SKM-1 (cell line): ENCODE measurements at regions not wholly inside any gene's neighbourhood (a gene's known extent, or its start where the extent isn't known, plus 50 kb on each side); places are given as distances from the start of the nearest gene placed in this dataset.
"Not testable (repeated sequence)": the region's sequence is repeated elsewhere in the genome, so short reads cannot be mapped to it uniquely, and the experiment has no call there.

Experiments used
- DNase-seq: peaks from one replicate; lab custom pipeline; 2025; ENCODE audit not compliant: unreplicated experiment; lab: John Stamatoyannopoulos, UW

DNA sequence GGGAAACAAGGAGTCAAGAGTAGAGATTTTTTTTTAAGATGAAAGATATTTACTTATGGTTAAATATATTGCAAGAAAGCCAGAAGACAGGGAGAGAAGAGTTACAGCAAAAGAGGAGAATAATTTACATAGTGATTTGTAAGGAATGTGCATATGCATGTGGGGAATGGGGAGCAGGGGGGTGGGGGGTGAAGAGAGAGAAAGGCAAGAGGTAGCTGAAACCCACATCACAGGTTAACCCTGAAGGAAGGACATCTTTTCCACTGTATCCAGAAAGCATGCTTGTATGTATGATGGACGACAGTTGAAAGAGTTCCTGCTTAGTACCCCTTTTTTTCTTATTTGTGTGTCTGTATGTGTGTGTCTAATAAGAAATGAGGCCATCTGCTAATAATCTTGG is 371.9 kb downstream of the RAD51AP2 start:
- DNase-seq = no peak

DNA sequence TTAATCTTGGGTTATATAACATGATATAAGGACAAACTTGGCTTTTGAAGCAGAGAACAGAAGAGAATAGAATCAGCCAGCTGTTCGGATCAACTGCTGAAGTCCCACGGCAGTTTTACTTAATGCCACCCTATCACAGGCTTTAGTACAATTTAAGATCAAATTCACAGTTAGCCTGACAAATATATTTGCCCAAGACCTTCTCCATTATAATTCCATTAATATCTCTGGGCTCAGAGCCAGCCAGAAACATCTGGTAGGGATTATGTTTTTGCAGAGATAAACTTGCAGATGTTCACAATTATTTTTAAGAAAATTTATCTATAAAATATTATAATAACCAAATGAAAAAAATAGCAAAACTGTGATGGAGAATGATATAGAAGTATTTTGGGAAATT is 381.4 kb downstream of the RAD51AP2 start:
- no peak for DNase-seq

DNA sequence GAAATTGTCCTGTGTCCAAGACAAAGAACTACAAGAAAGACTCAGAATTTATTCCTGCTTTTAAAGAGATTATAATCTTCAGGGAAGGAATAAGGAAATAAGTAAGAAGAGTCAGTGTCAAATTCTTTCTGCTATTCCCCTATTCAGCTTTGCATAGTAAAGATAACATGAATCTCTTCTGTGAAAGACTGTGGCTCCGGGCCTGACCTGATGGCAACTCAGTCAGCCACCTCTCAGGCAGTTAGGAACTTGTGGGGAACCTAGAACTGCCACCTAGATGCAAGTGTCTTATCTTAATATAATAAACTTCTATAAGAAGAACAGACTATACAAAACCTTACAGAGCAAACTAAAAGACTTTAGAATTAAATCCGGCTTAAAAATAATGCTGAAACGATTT is 382.0 kb downstream of the RAD51AP2 start:
- DNase-seq = no peak

DNA sequence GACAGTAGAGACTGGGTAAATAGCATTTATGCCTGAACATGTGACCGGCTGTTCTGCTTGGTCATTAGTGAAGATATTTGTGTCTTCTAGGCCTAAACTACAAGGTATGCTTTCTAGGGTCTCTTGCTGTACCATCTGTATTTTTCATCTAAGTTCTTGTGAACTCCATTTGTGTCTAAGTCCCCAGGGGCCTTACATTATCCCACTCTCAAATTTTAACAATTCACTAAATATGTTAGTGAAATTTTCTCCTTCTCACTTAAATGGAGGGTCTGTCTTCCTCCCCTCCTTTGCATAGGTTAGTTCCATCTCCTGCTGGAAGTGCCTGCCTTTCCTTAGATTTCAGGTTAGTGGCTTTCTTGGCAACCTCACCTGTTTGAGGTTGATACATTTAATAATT is 382.6 kb downstream of the RAD51AP2 start:
- no peak for DNase-seq

DNA sequence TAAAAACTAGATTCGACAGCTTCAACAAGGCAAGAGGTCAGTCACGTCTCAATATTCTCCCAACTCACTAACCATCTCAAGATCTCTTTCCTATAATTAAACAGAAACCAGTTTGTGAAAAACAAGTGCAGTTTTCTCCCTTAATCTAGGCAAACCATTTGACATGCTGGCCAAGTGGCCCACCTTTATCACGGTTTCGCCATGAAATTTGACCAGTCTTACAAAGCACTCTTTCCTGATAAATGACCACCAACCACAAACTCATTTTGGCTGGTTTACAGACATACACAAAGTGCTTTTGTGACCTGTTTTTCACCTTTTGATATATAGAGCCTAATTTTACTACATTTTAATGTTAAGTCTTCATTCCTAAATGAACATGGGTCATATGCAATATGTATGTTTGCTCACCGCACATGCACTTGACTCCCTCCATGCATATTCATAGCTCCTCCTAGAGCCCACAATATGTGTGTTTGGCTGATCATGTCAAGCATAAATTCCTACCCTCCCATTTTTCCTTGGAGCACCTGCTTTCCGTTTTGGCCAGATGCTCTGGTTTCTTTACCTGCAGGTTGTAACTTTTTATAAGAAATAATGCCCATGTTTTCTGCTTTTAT is 385.1 kb downstream of the RAD51AP2 start:
- no peak for DNase-seq

DNA sequence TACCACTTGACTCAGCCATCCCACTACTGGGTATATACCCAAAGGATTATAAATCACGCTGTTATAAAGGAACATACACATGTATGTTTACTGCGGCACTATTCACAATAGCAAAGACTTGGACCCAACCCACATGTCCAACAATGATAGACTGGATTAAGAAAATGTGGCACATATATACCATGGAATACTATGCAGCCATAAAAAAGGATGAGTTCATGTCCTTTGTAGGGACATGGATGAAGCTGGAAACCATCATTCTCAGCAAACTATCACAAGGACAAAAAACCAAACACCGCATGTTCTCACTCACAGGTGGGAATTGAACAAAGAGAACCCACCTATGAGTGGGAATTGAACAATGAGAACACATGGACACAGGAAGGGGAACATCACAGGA is 387.6 kb downstream of the RAD51AP2 start:
- DNase-seq = not testable (repeated sequence)

DNA sequence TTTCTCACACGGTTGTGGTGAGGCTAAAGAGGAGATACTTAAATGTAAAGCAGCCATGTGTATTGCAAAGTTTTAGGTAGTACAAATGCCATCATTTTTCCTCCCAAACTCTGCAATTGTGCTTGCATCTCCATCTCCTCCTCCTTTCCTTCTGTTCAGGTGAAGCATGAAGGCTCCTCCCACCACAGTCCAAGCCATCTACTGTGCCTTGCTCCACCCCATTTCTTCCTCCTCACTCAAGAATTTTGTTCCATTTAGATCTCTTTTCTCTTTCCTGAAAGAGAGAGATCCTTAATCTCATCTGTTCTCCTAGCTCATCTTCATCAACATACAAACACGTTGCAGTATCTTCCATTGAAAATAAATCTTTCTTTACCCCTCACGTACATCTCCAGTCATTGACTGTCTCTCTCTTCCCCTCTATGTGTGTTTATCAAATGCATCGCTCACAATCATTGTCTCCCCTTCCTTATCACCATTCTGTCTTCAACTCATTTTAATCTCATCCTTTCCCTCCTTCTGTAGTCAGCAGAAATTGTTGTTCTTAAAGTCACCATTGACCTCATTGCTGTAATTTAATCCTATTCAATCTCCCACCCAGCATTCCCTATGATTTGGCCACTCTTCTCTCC is 392.1 kb downstream of the RAD51AP2 start:
- DNase-seq = no peak

DNA sequence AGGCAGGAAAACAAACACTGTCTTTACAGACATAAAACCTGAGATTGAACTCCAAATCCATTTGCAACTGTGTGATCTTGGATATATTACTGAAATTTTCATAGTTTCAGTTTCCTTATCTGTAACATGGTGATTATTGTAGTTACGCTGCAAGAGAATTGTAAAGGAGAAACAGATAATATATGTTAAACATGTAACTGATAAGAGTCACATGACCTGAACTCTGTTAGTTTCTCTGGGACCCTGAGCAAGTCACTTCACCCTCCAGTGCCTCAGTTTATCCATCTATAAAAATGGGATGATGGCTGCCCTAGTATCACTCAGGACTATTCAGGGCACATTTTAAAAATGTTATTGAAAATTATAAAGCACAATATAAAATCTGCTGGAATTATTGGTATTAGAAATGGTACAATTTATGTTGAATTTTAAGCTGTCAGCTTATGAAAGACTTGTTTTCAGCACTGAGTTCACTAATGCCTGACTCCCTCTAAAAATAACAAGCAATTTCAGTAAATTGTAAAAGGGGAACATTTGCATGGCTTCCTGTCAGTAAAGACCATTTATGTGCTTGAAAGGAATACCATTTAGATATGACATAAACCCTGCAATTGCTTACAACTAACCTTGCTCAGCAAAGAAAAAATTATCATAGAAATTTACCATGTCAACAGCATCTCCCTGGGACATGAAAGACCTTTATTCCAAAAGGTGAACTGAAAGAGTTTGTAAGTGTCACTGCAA is 393.5 kb downstream of the RAD51AP2 start:
- DNase-seq = no peak

DNA sequence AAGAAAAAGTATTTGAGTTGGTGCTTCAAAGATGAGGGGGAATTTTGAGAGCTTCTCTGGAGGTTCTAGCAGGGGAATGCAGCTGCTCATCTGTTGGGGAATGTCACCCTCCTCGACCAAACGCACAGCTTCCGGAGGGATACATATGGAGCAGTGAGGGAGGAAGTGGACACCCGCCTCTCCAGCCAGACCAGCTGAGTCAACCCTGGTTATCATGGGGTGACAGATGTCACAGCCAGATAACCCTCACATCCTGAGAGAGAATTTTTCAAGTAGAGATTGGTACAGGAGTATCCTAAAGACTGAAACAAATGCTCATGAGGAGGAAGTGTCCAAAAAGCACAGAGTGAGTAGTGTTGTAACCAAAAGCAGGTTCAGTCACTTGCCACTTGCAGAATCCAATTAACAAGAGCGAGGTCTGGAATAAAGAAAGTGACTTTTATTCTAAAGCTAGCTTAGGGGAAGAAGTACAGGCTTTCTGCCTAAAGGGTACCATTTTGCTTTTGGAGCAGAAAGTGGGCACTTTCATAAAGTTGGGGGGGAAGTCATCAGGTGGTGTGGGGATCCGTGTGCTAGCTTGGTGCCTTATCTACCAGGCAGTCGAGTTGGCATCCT is 395.2 kb downstream of the RAD51AP2 start:
- no peak for DNase-seq

DNA sequence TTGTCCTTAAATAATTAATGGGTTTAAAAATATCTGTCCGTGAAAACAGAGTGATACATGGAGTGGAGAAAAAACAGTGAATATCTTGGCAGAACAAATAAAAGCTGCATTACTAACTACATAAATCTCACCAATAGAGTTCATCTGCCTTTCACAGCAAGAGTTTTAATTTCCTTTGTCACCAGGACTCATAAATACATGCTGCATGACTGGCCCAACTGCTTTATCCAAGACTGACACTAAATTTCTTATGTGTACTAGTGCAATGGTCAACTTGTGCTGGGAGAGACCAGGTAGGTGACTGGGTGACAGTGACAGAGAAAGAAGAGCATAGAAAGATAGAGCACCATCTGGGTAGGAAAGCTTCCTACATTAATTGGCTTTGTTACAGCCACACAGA is 402.8 kb downstream of the RAD51AP2 start:
- DNase-seq = no peak

DNA sequence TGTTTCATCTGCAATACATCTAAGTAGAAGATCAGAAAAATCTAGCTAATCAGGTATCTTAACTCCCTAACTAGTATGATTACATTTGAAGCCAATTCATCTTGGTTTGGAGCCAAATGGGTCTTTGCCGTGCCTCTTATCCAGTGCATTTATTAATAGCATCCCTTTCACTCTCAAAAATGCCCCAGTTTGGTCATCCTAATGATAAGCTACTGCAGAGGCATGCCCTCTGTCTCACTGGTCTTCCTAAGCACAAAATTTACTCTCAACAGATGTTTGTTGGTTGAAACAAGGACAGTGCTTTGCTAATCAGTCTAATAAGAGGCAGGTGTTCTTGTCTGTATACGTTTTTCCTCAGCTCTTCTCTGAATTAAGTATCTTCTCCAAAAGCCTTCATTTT is 403.2 kb downstream of the RAD51AP2 start:
- DNase-seq = no peak

DNA sequence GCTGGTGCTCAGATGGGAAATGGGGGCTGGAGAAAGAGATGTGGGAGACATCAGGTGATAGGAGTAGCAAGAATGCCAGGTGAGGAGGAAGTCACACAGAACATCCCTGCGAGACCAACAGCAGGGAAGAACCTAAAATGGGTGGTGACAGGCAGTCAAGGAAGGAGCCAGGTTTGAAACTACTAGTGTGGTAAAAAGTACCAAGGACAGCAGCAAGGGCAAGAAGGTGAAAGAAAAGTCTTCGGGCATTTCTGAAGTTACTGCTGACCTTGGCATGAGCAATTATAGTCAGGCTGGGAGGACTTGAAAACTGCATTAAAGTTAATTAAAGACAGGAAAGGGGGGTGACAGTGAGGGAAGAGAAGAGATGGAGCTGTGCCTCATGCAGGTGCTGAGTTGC is 410.4 kb downstream of the RAD51AP2 start:
- DNase-seq = no peak

DNA sequence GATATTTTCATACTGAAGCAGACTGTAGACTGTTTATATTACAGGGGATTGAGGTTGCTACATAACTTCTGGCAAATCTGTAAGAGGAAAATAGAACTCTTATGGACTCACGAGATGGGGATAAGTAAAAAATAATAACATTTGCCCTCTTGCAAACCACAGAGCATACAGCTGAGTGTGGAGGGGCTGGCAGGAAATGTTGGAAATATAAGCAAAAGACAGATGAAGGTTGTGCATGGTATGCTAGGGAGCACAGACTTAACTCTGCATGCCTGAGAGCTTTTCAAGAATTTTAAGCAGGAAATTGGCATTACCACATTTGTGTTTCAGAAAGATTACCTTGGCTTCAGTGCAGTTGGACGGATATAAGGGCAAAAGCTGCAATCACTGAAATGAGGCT is 411.1 kb downstream of the RAD51AP2 start:
- DNase-seq = no peak

DNA sequence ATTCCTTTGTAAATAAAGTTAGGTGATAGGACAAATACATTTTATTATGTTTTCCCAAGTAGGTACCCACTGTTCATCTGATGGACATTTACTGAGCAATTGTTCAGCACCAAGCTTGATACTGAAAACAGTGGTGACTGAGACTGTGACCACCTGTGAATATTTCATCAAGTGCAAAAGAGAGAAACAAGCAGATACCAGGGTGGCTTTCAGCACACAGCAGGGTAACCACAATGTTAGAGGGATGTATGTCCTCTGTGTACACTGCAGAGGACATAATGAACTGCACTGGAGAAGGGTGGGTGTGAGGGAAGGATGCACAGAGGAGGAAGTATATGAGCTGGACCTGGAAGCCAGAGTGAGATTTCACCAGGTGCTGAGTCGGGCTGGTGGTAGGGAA is 411.8 kb downstream of the RAD51AP2 start:
- DNase-seq = no peak

DNA sequence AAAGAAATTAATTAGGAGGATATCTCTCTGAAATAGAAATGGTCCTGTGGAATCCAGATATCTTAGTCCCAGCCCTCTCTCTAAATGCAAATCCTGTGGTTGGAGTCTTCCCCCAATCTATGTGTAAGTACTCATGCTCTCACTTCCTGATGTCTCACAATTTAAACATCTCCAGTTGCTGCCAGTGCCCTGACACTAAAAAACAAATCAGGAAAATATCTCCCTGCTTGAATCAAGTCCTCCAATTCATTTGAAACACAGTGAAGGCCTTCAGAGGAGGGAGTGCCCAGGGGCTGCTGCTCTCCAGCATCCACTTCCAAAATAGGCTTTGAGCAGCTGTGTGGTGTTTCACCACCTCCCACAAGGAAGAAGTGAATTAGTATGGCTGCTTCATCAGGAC is 413.8 kb downstream of the RAD51AP2 start:
- DNase-seq = no peak

DNA sequence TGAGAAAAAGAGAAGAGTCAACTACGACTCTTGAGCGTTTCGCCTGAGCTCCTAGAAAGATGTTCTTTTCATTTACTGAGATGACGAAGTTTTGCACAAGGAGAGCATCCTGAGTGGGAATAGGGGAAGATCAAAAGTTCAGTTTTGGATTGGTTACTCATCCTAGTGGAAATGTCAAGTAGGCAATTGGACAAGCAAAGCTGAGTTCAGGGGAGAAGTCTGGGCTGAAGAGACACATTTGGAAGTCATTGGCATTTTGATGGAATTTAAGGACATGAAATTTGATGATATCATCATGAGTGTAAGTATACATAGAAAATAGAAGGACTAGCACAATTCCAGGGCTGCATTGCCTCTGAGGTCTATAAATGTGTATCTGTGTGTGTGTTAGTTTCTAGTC is 416.6 kb downstream of the RAD51AP2 start:
- no peak for DNase-seq

DNA sequence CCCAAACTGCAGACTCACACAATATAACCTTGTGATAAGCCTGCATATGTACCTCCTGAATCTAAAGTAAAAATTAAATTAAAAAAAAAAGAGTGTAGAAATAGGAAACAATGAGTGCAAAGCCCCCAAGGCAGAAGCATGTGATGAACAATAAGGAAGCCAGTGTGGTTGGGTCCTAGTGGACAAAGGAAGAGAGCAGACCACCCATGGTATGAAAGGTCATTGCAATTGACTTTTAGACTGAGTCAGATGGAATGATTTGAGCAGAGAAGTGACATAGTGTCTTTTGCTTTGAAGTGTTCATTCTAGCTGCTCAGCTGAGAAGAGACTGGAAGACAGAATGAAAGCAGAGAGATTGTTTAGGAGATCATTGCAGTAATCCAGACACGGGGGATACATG is 417.1 kb downstream of the RAD51AP2 start:
- no peak for DNase-seq

DNA sequence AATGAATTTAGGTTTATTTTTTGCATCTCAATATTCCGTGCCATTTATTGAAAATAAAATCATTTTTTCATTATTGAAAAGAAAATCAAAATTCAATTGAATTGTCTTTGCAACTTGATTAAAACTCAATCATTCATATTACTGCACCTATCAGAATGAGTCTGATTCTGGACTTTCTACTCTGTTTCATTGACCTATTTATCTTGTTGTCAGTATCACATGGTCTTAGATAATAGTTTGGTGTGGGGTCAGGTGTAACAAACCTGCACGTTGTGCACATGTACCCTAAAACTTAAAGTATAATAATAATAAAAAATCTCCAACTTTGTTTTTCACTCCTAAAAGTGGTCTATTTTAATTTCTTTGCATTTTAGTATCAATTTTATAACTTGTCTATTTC is 422.9 kb downstream of the RAD51AP2 start:
- DNase-seq = no peak

DNA sequence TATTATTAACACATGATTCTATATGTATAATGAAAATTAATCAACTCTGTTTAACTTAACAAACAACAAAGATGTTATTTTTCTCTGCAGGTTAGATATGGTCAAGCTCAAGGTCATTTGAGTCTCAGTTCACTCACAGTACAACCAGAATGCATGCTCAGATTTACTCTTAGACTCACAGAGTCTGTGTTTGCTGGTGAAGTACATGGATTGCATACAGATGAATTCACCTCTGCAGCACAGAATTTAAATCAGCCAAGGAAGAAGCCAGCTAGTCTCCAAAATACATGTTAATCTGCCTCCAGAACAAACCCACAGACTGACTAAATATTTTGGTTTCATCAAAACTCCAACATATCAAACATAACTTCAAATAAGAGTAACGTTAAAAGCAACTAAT is 424.5 kb downstream of the RAD51AP2 start:
- DNase-seq = no peak

DNA sequence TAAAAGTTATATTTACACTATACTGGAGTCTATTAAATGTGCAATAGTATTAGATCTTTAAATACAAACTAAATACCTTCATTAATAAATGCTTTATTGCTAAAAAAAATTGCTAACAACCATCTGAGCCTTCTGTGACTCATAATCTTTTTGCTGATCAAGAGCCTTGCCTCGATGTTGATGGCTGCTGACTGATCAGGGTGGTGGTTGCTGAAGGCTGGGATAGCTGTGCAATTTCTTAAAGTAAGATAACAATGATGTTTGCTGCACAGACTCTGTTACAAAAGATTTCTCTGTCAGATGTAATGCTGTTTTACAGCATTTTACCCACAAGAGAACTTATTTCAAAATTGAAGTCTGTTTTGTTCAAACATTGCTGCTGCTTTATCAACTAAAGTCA is 421.4 kb upstream of the CYRIA start:
- no peak for DNase-seq

DNA sequence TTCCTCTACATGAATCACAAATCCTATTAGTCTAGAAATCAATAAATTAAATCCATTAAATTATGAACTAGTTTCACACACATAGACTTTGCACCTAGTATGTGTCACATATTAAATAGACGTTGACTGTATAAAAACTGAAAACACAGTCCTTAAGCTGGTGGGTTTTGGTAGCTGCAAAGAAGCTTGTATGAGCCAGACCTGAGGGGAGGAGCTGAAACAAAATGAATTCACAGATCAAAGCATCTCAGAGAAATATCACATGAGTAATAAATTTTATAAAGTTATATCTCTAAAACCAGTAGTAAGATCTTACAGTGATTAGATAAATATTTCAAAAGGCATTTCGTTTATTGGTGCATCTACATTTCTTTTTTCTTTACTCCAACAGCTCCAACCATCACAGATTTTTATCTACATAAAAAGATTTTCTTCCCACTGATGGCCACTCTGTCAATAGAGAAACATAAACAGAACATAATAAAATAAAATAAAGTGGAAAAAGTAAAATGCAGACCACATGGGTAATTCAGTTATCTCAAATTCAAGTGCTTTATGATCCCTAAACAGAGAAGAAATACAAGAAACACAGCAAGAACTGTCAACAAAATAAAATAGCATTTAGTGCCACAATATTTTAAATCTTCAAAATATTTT is 420.0 kb upstream of the CYRIA start:
- no peak for DNase-seq

DNA sequence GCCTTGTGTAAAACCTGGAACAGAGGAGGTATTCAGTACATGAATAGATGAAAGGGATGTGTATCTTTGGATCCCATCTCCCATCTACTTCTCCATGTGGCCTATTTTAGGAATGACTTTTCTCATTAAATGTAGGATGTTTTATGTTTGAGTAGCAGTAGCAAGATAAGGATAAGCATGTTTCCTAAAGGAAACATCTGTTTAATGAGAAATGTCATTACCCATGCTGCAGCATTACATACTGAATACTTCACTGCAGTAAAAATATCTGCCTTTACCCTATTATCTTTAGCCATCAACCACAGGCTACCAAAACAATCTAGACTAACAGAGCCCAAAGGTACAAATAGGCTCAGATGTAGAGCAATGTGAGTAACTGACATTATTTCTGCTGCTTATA is 419.2 kb upstream of the CYRIA start:
- no peak for DNase-seq
